ENCODE measurements at regions not wholly inside any gene's neighbourhood (a gene's known extent, or its start where the extent isn't known, plus 50 kb on each side); places are given as distances from the start of the nearest gene placed in this dataset.

GRCh38 chr11:133608496-133608895, 76.2 kb upstream of the OPCML start:
- TF ChIP-seq CTCF (IDR thresholded peaks at IDR 0.05) = no peak
- TF ChIP-seq POLR2A (IDR thresholded peaks at IDR 0.05) = no peak

Measured in right lobe of liver (tissue), 4 donors.